ENCODE measurements at regions not wholly inside any gene's neighbourhood (a gene's known extent, or its start where the extent isn't known, plus 50 kb on each side); places are given as distances from the start of the nearest gene placed in this dataset.

DNA sequence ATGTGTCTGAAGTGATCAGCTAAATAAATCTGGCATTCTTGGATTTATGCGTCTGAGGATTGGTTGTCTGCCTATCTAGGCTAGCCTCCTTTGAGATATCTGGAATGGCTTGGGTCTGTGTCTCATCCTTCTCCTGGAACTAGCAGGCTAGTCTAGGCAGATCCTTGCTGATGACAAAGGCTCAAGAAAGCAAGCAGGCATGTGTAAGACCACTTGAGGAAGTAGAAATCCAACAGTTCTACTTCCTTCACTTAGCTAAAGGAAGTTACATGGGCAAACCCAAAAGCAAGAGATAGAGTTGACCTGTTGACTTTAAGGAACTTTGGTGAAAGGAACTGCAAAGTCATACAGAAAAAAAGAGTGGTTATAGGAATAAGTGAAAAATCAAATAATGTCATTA lies 672.6 kb downstream of the MAFB start:
- TF ChIP-seq CTCF (IDR thresholded peaks at IDR 0.05) (no peak), POLR2A (IDR thresholded peaks at IDR 0.05) (no peak)
